Trophoblast cell (in vitro differentiated cells and primary cell): ENCODE measurements at regions not wholly inside any gene's neighbourhood (a gene's known extent, or its start where the extent isn't known, plus 50 kb on each side); places are given as distances from the start of the nearest gene placed in this dataset.

Source experiments
- DNase-seq, 2 donors: peaks; one replicate each; pipeline ENCODE4 v3.0.0-alpha.2; 2016
- H2AFZ ChIP-seq: 2 replicates; pipeline ENCODE4 v1.6.1; 2013; ENCODE audit warnings: low read length, moderate library complexity, mild to moderate bottlenecking; ENCODE audit not compliant: insufficient read depth, poor library complexity
- H2AK5ac ChIP-seq: 2 replicates; pipeline ENCODE4 v1.6.1; 2013; ENCODE audit warnings: mild to moderate bottlenecking, low read length
- H2BK120ac ChIP-seq: 2 replicates; pipeline ENCODE4 v1.6.1; 2013; ENCODE audit warnings: low read length, mild to moderate bottlenecking, moderate library complexity; ENCODE audit not compliant: insufficient read depth, poor library complexity
- H2BK12ac ChIP-seq: 2 replicates; pipeline ENCODE4 v1.6.1; 2013; ENCODE audit warnings: mild to moderate bottlenecking, low read length, moderate library complexity
- H2BK5ac ChIP-seq: 2 replicates; pipeline ENCODE4 v1.6.1; 2013; ENCODE audit warnings: low read length, low read depth, moderate library complexity, mild to moderate bottlenecking; ENCODE audit not compliant: poor library complexity
- H3K14ac ChIP-seq: 2 replicates; pipeline ENCODE4 v1.6.1; 2013; ENCODE audit warnings: mild to moderate bottlenecking, low read length
- H3K18ac ChIP-seq: 2 replicates; pipeline ENCODE4 v1.6.1; 2013; ENCODE audit warnings: mild to moderate bottlenecking, low read length
- H3K23ac ChIP-seq: 2 replicates; pipeline ENCODE4 v1.6.1; 2013; ENCODE audit warnings: low read length
- H3K27ac ChIP-seq: 2 replicates; pipeline ENCODE4 v1.5.1; 2013; ENCODE audit warnings: low read depth, mild to moderate bottlenecking, inconsistent platforms, low read length, moderate library complexity
- H3K27me3 ChIP-seq: 2 replicates; pipeline ENCODE4 v1.6.1; 2013; ENCODE audit warnings: inconsistent platforms, mild to moderate bottlenecking, low read length, moderate library complexity; ENCODE audit not compliant: insufficient read depth
- H3K36me3 ChIP-seq, 2 experiments: 1 replicate in 1 of 2; 2 replicates in 1 of 2; pipeline ENCODE4 v1.6.1; 2013; ENCODE audit warnings: low read length in 2 of 2, mild to moderate bottlenecking in 2 of 2, moderate library complexity in 1 of 2; ENCODE audit not compliant: insufficient read depth in 2 of 2, control insufficient read depth in 1 of 2
- H3K4ac ChIP-seq: 2 replicates; pipeline ENCODE4 v1.6.1; 2013; ENCODE audit warnings: low read depth, mild to moderate bottlenecking, low read length, moderate library complexity
- H3K4me1 ChIP-seq, 2 experiments: 1 replicate in 1 of 2; 2 replicates in 1 of 2; pipeline ENCODE4 v1.6.1; 2013; ENCODE audit warnings: low read length in 2 of 2, mild to moderate bottlenecking in 2 of 2, moderate library complexity in 1 of 2; ENCODE audit not compliant: insufficient read depth in 2 of 2, control insufficient read depth in 1 of 2
- H3K4me2 ChIP-seq: 2 replicates; pipeline ENCODE4 v1.6.1; 2013; ENCODE audit warnings: inconsistent platforms, mild to moderate bottlenecking, low read length, moderate library complexity
- H3K4me3 ChIP-seq: 2 replicates; pipeline ENCODE4 v1.5.1; 2013; ENCODE audit warnings: mild to moderate bottlenecking, low read depth, low read length, inconsistent platforms
- H3K79me1 ChIP-seq: one replicate; pipeline ENCODE4 v1.6.1; 2013; ENCODE audit warnings: low read length
- H3K79me2 ChIP-seq: 2 replicates; pipeline ENCODE4 v1.6.1; 2013; ENCODE audit warnings: low read length, mild to moderate bottlenecking; ENCODE audit not compliant: control insufficient read depth, insufficient read depth, poor library complexity
- H3K9ac ChIP-seq: 2 replicates; pipeline ENCODE4 v1.6.1; 2013; ENCODE audit warnings: mild to moderate bottlenecking, low read length
- H3K9me3 ChIP-seq: 2 replicates; pipeline ENCODE4 v1.6.1; 2013; ENCODE audit warnings: low read depth, mild to moderate bottlenecking, control low read depth, inconsistent platforms, low read length; ENCODE audit not compliant: insufficient read depth
- H4K12ac ChIP-seq: 2 replicates; pipeline ENCODE4 v1.6.1; 2013; ENCODE audit warnings: low read depth, mild to moderate bottlenecking, low read length, moderate library complexity
- H4K8ac ChIP-seq: 2 replicates; pipeline ENCODE4 v1.6.1; 2013; ENCODE audit warnings: low read depth, mild to moderate bottlenecking, low read length, moderate library complexity
- H4K91ac ChIP-seq: one replicate; pipeline ENCODE4 v1.6.1; 2013; ENCODE audit warnings: low read depth, mild to moderate bottlenecking, low read length, moderate library complexity
- WGBS: extraction: QIAGEN DNeasy Blood & Tissue Kit; methylation state at CpG from one replicate; pipeline ENCODE4 v1.1.7; 2013; ENCODE audit warnings: missing lambda C conversion rate; ENCODE audit not compliant: insufficient read length, insufficient coverage; ENCODE audit errors: extremely low coverage; 5-methylcytosine and 5-hydroxymethylcytosine counted together

DNA sequence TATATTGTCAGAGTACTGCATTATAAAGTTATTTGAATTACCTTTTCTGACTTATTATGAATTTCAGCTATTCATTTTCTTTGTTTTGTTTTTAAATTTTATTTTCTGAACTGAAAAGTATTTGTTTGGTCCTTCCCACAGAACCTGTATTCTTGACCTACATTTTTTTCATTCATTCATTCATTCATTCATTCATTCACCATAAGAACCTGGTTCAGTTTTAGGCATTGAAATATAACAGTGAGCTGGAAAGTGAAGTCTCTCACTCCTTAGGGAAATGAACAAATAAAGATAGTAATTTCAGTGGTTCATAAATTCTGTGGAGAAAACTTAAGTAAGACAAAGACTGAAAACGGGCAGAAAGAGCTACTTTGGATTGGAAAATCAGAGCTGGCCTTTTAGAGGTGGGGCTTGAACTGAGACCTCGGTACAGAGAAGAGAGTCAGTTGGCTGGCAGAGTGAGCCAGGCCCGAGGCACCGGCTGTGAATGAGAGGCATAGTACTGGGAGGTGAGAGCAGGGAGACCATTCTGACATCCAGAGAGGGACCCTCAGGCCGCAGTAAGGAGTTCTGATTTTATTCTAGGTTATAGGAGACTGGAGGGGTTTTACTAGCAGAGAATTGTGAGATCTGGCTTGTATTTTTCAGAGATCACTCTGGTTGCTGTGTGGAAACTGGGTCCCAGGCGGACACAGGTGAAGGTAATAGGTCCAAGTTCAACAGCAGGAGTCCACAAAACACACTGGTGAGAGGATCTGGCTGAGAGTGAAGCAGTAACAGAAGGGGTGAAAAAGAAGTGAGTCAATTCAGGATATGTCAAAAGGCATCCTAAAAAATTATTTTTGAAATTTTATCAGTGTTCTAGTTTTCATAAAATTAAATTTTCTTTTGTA lies 75.8 kb upstream of the FN1 start:
- H3K36me3 ChIP-seq = no peaks in the 10 kb centered on the region
- no CpG with 5 or more reads among the region's 6 CpGs for WGBS
- H2AK5ac ChIP-seq = no peak overlapping the region
- H3K4me1 ChIP-seq = no peaks in the 10 kb centered on the region
- no peak overlapping the region for H2AFZ ChIP-seq
- no peaks in the 10 kb centered on the region for H3K79me1 ChIP-seq
- no peak overlapping the region for H3K4me2 ChIP-seq
- no peak overlapping the region for H4K91ac ChIP-seq
- H2BK5ac ChIP-seq = no peak overlapping the region
- no peak overlapping the region for H4K8ac ChIP-seq
- H3K14ac ChIP-seq = no peak overlapping the region
- H3K23ac ChIP-seq = no peak overlapping the region
- H3K27ac ChIP-seq = no peak overlapping the region
- no peak overlapping the region for H4K12ac ChIP-seq
- no peak overlapping the region for H2BK120ac ChIP-seq
- no peak overlapping the region for H2BK12ac ChIP-seq
- H3K4ac ChIP-seq = no peak overlapping the region
- H3K9ac ChIP-seq = no peak overlapping the region
- H3K79me2 ChIP-seq = no peaks in the 10 kb centered on the region
- DNase-seq = no peak
- no peaks in the 10 kb centered on the region for H3K9me3 ChIP-seq
- H3K4me3 ChIP-seq = no peak overlapping the region
- no peak overlapping the region for H3K18ac ChIP-seq
- no peaks in the 10 kb centered on the region for H3K27me3 ChIP-seq

- no peak overlapping the region for H4K91ac ChIP-seq
- H2AFZ ChIP-seq = no peak overlapping the region
- no CpG with 5 or more reads among the region's 3 CpGs for WGBS
- no peak overlapping the region for H3K18ac ChIP-seq
- H2BK120ac ChIP-seq = no peak overlapping the region
- H3K4me2 ChIP-seq = no peak overlapping the region
- no peaks in the 10 kb centered on the region for H3K4me1 ChIP-seq
- no peaks in the 10 kb centered on the region for H3K79me1 ChIP-seq
- no peak overlapping the region for H3K9ac ChIP-seq
- H3K14ac ChIP-seq = no peak overlapping the region
- no peak for DNase-seq
- H3K27ac ChIP-seq = no peak overlapping the region
- no peak overlapping the region for H2BK5ac ChIP-seq
- no peaks in the 10 kb centered on the region for H3K9me3 ChIP-seq
- H3K27me3 ChIP-seq = no peaks in the 10 kb centered on the region
- no peaks in the 10 kb centered on the region for H3K79me2 ChIP-seq
- no peaks in the 10 kb centered on the region for H3K36me3 ChIP-seq
- no peak overlapping the region for H2AK5ac ChIP-seq
- no peak overlapping the region for H4K12ac ChIP-seq
- no peak overlapping the region for H2BK12ac ChIP-seq
- no peak overlapping the region for H3K4me3 ChIP-seq
- no peak overlapping the region for H3K4ac ChIP-seq
- H4K8ac ChIP-seq = no peak overlapping the region
- H3K23ac ChIP-seq = no peak overlapping the region
Observed at GRCh38 chr2:215507836-215508235, 72.0 kb upstream of the FN1 start.

GRCh38 chr2:215507136-215507535 lies 71.3 kb upstream of the FN1 start:
- Histone ChIP-seq H3K4me3 (no peak overlapping the region), H3K36me3 (no peaks in the 10 kb centered on the region), H4K8ac (no peak overlapping the region), H2AFZ (no peak overlapping the region), H3K9ac (no peak overlapping the region), H3K14ac (no peak overlapping the region), H3K18ac (no peak overlapping the region), H2BK5ac (no peak overlapping the region), H3K27ac (no peak overlapping the region), H3K4me2 (no peak overlapping the region), H3K9me3 (no peaks in the 10 kb centered on the region), H3K79me1 (no peaks in the 10 kb centered on the region), H3K4ac (no peak overlapping the region), H2BK120ac (no peak overlapping the region), H3K27me3 (no peaks in the 10 kb centered on the region), H2BK12ac (no peak overlapping the region), H3K79me2 (no peaks in the 10 kb centered on the region), H4K12ac (no peak overlapping the region), H3K4me1 (no peaks in the 10 kb centered on the region), H4K91ac (no peak overlapping the region), H3K23ac (no peak overlapping the region), H2AK5ac (no peak overlapping the region)
- DNase-seq = no peak

DNA sequence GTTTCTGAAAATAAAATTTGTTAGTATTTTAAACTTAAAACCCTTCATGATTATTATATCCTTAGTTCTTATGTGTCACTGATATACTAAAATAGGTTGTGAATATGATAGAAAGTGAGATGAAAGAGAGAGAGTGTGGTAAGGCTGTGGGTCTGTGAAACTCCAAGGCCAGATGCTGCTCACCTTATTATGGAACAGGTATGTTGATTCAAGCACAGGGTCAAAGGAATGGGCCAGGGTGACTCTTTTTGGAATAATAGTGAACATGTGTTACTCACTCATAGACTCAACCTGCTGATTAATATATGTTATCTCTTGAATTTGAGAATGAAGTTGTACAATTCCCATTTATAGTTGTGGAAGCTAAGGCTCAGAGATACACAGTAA lies 70.7 kb upstream of the FN1 start:
- Histone ChIP-seq H3K79me2 (no peaks in the 10 kb centered on the region), H3K4me1 (no peaks in the 10 kb centered on the region), H3K18ac (no peak overlapping the region), H2BK12ac (no peak overlapping the region), H3K9me3 (no peaks in the 10 kb centered on the region), H3K4ac (no peak overlapping the region), H3K4me3 (no peak overlapping the region), H3K9ac (no peak overlapping the region), H3K36me3 (no peaks in the 10 kb centered on the region), H3K23ac (no peak overlapping the region), H3K79me1 (no peaks in the 10 kb centered on the region), H3K27ac (no peak overlapping the region), H2AFZ (no peak overlapping the region), H3K27me3 (no peaks in the 10 kb centered on the region), H4K91ac (no peak overlapping the region), H4K12ac (no peak overlapping the region), H2BK120ac (no peak overlapping the region), H4K8ac (no peak overlapping the region), H2BK5ac (no peak overlapping the region), H2AK5ac (no peak overlapping the region), H3K14ac (no peak overlapping the region), H3K4me2 (no peak overlapping the region)
- no peak for DNase-seq
